Muscle layer of duodenum (tissue), 2 donors: ENCODE measurements at regions not wholly inside any gene's neighbourhood (a gene's known extent, or its start where the extent isn't known, plus 50 kb on each side); places are given as distances from the start of the nearest gene placed in this dataset.
"Not testable (repeated sequence)": the region's sequence is repeated elsewhere in the genome, so short reads cannot be mapped to it uniquely, and the experiment has no call there.

Experiments
- H3K27ac ChIP-seq: one replicate; pipeline ENCODE4 v1.7.0; 2013; ENCODE audit warnings: mild to moderate bottlenecking, low read length
- H3K27me3 ChIP-seq: one replicate; pipeline ENCODE4 v1.7.0; 2013; ENCODE audit warnings: low read depth, mild to moderate bottlenecking, control low read depth, low read length
- H3K36me3 ChIP-seq, 2 donors: one replicate each; pipeline ENCODE4 v1.7.0; 2013; ENCODE audit warnings: low read length in 2 of 2, control low read depth in 1 of 2, mild to moderate bottlenecking in 1 of 2; ENCODE audit not compliant: insufficient read depth in 2 of 2, control insufficient read depth in 1 of 2
- H3K4me1 ChIP-seq, 2 donors: one replicate each; pipeline ENCODE4 v1.7.0; 2013; ENCODE audit warnings: low read length in 2 of 2, mild to moderate bottlenecking in 2 of 2, control low read depth in 1 of 2, moderate library complexity in 1 of 2; ENCODE audit not compliant: insufficient read depth in 2 of 2, control insufficient read depth in 1 of 2
- H3K4me3 ChIP-seq, 2 donors: one replicate each; pipeline ENCODE4 v1.7.0; 2013; ENCODE audit warnings: low read length in 2 of 2, low read depth in 1 of 2, mild to moderate bottlenecking in 1 of 2
- H3K9me3 ChIP-seq, 2 donors: one replicate each; pipeline ENCODE4 v1.7.0; 2013; ENCODE audit warnings: low read length in 2 of 2, control low read depth in 1 of 2, mild to moderate bottlenecking in 1 of 2; ENCODE audit not compliant: control insufficient read depth in 1 of 2
- donor health status: healthy.

DNA sequence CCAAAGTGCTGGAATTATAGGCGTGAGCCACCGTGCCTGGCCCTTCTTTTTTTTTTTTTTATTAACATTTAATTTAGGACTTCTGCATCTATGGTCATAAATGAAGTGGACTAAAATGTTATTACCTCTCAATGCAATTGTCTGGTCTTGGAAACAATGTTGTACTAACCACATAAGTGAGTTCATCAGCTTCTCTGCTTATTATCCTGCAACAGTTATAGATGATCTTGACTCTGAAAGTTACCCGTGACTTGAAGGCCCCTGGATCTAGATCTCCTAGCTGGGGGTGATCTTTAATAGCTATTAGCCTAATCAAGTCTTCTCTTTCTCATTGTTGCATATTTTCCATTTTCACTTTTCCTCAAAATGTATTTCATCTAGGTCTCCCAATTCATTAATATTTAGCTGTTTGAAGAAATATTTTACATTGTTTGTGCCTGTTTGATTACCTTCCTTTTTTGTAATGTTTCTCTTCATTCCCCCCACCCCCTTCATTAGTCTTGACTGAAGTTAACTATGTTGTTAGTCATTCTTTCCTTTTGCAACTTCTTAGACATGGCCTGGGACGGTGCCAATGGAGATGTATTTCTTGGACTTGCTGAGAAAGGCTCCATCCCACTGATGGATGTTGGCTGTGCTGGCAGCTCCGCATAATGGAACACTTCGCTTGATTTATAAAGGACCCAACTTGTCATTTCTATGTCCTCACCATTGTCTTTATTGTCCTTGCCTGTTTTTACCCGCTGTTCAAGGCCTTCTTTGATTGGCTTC lies 141.6 kb upstream of the RIOK3 start:
- no peaks in the 10 kb centered on the region for H3K4me1 ChIP-seq
- no peak overlapping the region for H3K4me3 ChIP-seq
- H3K27ac ChIP-seq = no peak overlapping the region
- H3K36me3 ChIP-seq = no peaks in the 10 kb centered on the region
- no peaks in the 10 kb centered on the region for H3K27me3 ChIP-seq
- H3K9me3 ChIP-seq = no peaks in the 10 kb centered on the region

DNA sequence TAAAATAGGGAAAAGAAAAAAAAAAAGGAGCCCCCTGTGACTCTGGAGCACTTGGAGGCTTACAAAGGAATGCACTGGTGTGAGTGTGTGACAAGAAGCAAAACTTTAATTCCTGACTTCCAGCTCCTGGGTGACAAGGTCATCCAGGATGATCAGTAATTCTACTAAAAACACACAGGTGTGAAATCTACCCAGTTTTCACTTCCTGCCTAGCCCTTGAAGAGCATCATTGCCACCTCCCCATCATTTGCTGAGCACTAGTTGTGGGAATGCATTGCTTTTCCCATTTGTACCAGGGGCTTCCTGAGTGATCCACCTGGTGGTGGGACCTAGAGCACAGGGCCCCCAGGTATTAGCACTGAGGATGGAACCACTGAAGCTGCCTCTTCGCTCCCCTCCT lies 139.7 kb upstream of the RIOK3 start:
- no peak overlapping the region for H3K27ac ChIP-seq
- no peaks in the 10 kb centered on the region for H3K4me1 ChIP-seq
- H3K36me3 ChIP-seq = no peaks in the 10 kb centered on the region
- no peak overlapping the region for H3K4me3 ChIP-seq
- no peaks in the 10 kb centered on the region for H3K27me3 ChIP-seq
- H3K9me3 ChIP-seq = no peaks in the 10 kb centered on the region

DNA sequence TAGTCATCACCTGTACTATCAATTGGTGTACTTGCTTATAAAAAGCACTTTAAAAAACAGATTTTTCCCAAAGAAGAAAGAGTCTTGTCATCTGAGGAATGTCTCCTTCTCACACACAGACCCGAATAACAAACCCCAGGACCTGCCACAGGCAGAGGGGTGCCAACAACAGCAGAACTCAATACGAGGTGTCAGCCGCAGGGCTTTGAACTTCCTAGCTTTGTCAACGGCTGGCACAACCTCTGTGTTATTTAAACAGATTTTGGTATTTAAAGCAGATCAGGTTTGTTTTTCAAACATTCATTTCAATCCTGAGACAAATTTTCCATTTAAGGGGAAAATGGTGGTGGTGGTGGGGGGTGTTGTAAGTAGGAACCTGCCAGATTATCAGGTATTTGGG lies 138.4 kb upstream of the RIOK3 start:
- H3K4me1 ChIP-seq = no peaks in the 10 kb centered on the region
- H3K27ac ChIP-seq = no peak overlapping the region
- no peak overlapping the region for H3K4me3 ChIP-seq
- H3K9me3 ChIP-seq = no peaks in the 10 kb centered on the region
- H3K27me3 ChIP-seq = no peaks in the 10 kb centered on the region
- H3K36me3 ChIP-seq = no peaks in the 10 kb centered on the region

GRCh38 chr18:23316316-23316715 lies 136.8 kb upstream of the RIOK3 start:
- no peaks in the 10 kb centered on the region for H3K9me3 ChIP-seq
- no peaks in the 10 kb centered on the region for H3K27me3 ChIP-seq
- H3K4me3 ChIP-seq = no peak overlapping the region
- no peak overlapping the region for H3K27ac ChIP-seq
- H3K36me3 ChIP-seq = no peaks in the 10 kb centered on the region
- no peaks in the 10 kb centered on the region for H3K4me1 ChIP-seq

- no peaks in the 10 kb centered on the region for H3K4me1 ChIP-seq
- no peak overlapping the region for H3K4me3 ChIP-seq
- no peak overlapping the region for H3K27ac ChIP-seq
- no peaks in the 10 kb centered on the region for H3K36me3 ChIP-seq
- H3K9me3 ChIP-seq = no peaks in the 10 kb centered on the region
- no peaks in the 10 kb centered on the region for H3K27me3 ChIP-seq
Measured at GRCh38 chr18:23316988-23317387, 136.1 kb upstream of the RIOK3 start.

- Histone ChIP-seq H3K27me3 (no peaks in the 10 kb centered on the region), H3K4me1 (no peaks in the 10 kb centered on the region), H3K36me3 (no peaks in the 10 kb centered on the region), H3K9me3 (no peaks in the 10 kb centered on the region), H3K27ac (no peak overlapping the region), H3K4me3 (no peak overlapping the region)
Measured at GRCh38 chr18:23317975-23318675, 135.0 kb upstream of the RIOK3 start.

GRCh38 chr18:23320709-23321236 lies 132.3 kb upstream of the RIOK3 start:
- H3K4me1 ChIP-seq = no peaks in the 10 kb centered on the region
- H3K4me3 ChIP-seq = no peak overlapping the region
- H3K27me3 ChIP-seq = no peaks in the 10 kb centered on the region
- no peak overlapping the region for H3K27ac ChIP-seq
- H3K9me3 ChIP-seq = no peaks in the 10 kb centered on the region
- no peaks in the 10 kb centered on the region for H3K36me3 ChIP-seq

GRCh38 chr18:23321996-23322395 lies 131.1 kb upstream of the RIOK3 start:
- no peaks in the 10 kb centered on the region for H3K36me3 ChIP-seq
- no peaks in the 10 kb centered on the region for H3K4me1 ChIP-seq
- H3K27ac ChIP-seq = no peak overlapping the region
- no peak overlapping the region for H3K4me3 ChIP-seq
- H3K27me3 ChIP-seq = no peaks in the 10 kb centered on the region
- H3K9me3 ChIP-seq = no peaks in the 10 kb centered on the region

GRCh38 chr18:23324056-23324811 lies 128.9 kb upstream of the RIOK3 start:
- Histone ChIP-seq H3K4me3 (no peak overlapping the region), H3K9me3 (no peaks in the 10 kb centered on the region), H3K27ac (no peak overlapping the region), H3K4me1 (no peaks in the 10 kb centered on the region), H3K36me3 (no peaks in the 10 kb centered on the region), H3K27me3 (no peaks in the 10 kb centered on the region)

DNA sequence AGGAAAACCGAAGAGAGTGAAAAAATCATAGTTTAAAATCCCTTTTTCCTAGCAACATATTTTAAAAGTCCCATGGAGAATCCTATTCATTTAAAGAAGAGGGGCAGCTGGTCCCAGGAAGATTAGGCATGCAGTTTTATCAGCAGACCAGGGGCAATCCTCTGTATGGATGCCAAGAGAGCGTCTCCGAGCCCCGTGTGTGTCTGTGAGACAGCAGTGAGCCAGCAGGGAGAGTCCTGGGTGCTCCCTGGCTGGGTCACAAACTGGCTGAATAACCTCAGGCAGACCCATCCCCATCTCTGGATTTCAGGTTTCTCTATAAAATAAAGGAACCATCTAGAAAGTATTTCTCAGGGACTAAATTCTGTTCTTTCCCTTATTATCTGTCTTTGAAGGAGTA lies 128.2 kb upstream of the RIOK3 start:
- H3K27me3 ChIP-seq = no peaks in the 10 kb centered on the region
- no peaks in the 10 kb centered on the region for H3K4me1 ChIP-seq
- no peaks in the 10 kb centered on the region for H3K9me3 ChIP-seq
- no peak overlapping the region for H3K4me3 ChIP-seq
- H3K36me3 ChIP-seq = no peaks in the 10 kb centered on the region
- H3K27ac ChIP-seq = no peak overlapping the region

DNA sequence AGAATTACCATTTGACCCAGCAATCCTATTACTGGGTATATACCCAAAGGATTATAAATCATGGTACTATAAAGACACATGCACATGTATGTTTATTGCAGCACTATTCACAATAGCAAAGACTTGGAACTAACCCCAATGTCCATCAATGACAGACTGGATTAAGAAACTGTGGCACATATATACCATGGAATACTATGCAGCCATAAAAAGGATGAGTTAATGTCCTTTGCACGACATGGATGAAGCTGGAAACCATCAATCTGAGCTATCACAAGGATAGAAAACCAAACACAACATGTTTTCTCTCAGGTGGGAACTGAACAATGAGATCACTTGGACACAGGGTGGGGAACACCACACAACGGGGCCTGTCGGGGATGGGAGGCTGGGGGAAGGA lies 123.4 kb upstream of the RIOK3 start:
- H3K4me3 ChIP-seq, H3K9me3 ChIP-seq, H3K27me3 ChIP-seq, H3K4me1 ChIP-seq, H3K27ac ChIP-seq, H3K36me3 ChIP-seq: not testable (repeated sequence)
